ENCODE measurements at regions not wholly inside any gene's neighbourhood (a gene's known extent, or its start where the extent isn't known, plus 50 kb on each side); places are given as distances from the start of the nearest gene placed in this dataset.

GRCh38 chr2:239462671-239463506, 62.1 kb upstream of the HDAC4 start:
- ATAC-seq (ENCODE audit: low FRiP score) (no peak), DNase-seq (ENCODE audit: low spot score) (no peak)
- no peak for TF ChIP-seq CTCF (IDR thresholded peaks at IDR 0.05)

DNA sequence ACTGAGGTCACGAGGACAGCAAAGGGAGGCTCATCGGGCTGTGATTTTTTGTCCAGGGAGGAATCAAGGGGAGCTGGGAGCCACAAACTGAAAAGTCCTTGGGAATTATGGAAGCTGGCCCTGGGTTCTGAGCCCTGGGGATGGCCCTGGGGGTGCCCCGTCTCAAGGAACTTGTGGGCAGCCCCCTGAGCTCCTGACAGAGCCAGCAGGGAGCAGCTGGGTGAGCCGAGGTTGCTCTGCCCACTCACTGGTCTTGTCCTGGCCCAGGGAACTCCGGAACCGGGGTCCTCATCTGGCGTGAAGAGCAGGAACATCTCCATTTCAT, 61.3 kb upstream of the HDAC4 start:
- no peak for ATAC-seq (ENCODE audit: low FRiP score)
- no peak for DNase-seq (ENCODE audit: low spot score)
- no peak for TF ChIP-seq CTCF (IDR thresholded peaks at IDR 0.05)

- ATAC-seq (ENCODE audit: low FRiP score) = no peak
- no peak for TF ChIP-seq CTCF (IDR thresholded peaks at IDR 0.05)
- DNase-seq (ENCODE audit: low spot score) = no peak
These were observed 60.7 kb upstream of the HDAC4 start for GRCh38 chr2:239461291-239462190.

- DNase-seq (ENCODE audit: low spot score) (no peak), ATAC-seq (ENCODE audit: low FRiP score) (no peak)
- TF ChIP-seq CTCF (IDR thresholded peaks at IDR 0.05) = no peak
These were observed 60.0 kb upstream of the HDAC4 start for GRCh38 chr2:239460780-239461179.

- no peak for TF ChIP-seq CTCF (IDR thresholded peaks at IDR 0.05)
- ATAC-seq (ENCODE audit: low FRiP score) = no peak
- no peak for DNase-seq (ENCODE audit: low spot score)
These were observed 58.8 kb upstream of the HDAC4 start for GRCh38 chr2:239459606-239460005.

DNA sequence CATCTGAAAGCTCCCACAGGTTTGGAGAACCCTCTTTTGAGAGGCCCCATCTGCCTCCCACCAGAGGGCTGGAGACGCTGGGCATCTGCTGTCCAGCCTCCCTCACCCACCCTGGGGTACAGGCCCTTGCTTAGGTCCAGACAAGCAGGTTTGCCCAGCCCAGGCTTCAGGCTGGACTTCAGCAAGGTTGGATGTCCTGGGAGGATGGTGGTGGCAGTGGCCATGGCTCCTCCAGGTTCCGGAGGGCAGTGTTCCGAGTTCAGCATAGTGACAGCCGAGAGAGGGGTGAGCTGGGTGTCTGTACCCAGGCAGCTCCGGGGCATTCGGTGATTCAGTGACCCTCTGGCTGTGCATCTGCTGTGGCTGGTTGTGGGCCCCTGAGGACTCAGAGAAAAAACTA, 58.2 kb upstream of the HDAC4 start:
- no peak for DNase-seq (ENCODE audit: low spot score)
- no peak for TF ChIP-seq CTCF (IDR thresholded peaks at IDR 0.05)
- ATAC-seq (ENCODE audit: low FRiP score) = no peak

All from omental fat pad (tissue), 3 donors.